IPS DF 19.7 (cell line): ENCODE measurements at regions not wholly inside any gene's neighbourhood (a gene's known extent, or its start where the extent isn't known, plus 50 kb on each side); places are given as distances from the start of the nearest gene placed in this dataset.
"Not testable (repeated sequence)": the region's sequence is repeated elsewhere in the genome, so short reads cannot be mapped to it uniquely, and the experiment has no call there.

Experiments used
- DNase-seq: peaks from one replicate; pipeline ENCODE4 v3.0.0-alpha.2; 2013; ENCODE audit warnings: low read depth, low spot score

DNA sequence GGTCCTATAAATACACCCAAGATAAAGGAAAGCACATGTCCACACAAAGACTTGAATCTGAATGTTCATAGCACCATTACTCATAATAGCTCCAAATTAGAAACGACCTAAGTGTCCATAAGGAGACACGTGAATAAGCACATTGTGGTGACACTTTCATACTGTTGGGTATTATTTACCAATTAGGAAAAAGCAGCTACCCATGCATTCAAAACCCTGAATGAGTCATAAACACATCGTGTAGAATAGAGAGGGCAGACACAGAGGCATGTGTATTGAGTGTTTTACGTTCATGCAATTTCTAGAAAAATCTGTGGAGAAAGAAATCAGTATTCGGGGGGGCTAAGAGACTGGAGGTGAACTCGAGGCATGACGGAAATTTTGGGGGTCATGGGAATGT lies 396.7 kb downstream of the THBS2 start:
- DNase-seq = no peak

DNA sequence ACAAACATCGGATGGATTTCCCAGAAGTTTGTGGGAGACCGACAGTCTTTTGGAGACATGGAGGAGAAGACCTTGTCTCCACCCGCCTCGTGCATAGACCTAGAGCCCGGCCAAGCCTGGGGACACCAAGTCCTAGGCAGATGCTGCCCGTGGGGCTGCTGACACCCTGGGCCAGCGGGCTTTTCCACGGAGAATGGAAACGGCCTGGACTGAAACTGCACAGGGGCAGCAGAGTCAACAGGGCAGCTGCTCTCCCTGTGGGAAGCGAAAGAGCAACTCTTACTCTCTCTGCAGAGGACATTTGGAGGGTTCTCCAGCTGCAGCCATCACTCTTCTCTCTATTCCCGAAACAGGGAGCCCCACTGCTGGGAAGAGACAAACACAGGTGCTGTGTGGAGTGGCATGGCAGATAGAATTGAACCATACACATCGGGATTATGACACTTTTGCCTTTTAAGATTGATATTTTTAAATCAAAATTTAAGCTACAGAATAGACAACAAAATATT lies 401.2 kb downstream of the THBS2 start:
- no peak for DNase-seq

DNA sequence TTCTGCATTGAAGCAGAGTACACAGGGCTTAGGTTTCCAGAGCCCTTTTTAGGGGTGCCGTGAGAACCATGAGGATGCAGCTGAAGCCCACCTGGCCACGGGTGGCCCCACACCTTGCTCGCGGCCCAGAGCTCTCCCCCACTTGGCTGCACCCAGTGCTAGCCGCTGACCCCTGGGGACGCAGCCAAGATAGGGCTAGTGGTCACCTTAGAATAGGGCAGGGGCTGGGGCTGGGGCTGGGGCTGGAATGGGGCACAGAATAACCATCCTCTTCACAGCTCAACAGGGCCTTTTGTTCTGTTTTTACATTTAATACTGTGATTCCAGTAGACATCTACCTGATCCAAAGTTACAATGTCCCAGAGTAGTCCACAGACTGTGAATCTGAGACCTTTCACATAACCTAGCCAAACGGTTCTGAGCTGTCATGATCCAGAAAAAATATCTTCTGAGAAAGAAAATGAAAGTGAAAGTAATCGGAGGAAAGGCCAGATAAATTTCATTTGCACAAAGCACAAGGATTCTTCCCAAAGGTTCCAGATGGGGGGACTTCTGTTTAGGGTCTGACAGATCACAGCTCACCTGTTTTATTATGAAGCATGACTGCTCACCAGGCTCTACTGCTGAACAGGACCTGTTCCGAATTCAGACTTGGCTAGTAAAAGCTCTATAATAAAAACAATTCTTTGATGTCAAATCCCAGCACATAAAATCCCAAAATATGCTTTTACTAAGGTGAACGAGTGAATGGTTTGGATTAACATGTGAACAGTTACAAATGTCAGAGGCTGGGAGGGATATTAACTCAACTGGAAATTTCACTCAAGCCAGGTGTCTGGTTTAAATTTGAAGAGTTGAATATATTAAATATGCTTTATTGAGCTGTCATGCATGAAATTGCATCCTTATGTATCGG lies 401.9 kb downstream of the THBS2 start:
- no peak for DNase-seq

DNA sequence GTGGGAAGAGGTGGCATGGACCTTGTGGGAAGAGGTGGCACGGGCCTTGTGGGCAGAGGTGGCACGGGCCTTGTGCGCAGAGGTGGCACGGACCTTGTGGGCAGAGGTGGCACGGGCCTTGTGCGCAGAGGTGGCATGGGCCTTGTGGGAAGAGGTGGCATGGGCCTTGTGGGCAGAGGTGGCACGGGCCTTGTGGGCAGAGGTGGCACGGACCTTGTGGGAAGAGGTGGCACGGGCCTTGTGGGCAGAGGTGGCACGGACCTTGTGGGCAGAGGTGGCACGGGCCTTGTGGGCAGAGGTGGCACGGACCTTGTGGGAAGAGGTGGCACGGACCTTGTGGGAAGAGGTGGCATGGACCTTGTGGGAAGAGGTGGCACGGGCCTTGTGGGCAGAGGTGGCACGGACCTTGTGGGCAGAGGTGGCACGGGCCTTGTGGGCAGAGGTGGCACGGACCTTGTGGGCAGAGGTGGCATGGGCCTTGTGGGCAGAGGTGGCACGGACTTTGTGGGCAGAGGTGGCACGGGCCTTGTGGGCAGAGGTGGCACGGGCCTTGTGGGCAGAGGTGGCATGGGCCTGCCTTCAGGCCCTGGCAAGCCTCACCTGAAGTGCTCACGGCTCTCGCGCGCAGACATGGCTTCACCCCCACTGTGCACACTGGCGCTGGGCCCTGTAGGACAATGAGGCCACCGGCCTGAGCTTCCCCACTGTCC lies 403.5 kb downstream of the THBS2 start:
- not testable (repeated sequence) for DNase-seq

DNA sequence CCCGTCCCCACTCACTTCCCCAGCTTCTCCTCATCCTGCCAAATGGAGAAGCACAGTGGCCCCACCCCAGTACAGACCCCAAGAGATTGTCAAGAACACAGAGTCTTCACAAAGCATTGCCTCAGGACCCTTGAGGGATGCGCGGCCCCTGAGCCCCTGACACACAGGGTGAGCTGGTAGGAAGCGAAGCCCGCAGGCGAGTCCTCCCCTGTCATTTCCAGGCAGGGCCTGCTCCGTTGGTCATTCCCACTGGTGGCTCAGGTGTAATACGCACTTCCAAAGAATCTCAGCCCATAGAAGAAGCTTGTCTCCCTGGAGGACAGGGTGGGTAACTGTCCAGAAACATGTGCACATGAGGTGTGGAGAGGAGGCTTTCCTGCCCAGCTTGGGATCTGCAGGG lies 404.2 kb downstream of the THBS2 start:
- no peak for DNase-seq

DNA sequence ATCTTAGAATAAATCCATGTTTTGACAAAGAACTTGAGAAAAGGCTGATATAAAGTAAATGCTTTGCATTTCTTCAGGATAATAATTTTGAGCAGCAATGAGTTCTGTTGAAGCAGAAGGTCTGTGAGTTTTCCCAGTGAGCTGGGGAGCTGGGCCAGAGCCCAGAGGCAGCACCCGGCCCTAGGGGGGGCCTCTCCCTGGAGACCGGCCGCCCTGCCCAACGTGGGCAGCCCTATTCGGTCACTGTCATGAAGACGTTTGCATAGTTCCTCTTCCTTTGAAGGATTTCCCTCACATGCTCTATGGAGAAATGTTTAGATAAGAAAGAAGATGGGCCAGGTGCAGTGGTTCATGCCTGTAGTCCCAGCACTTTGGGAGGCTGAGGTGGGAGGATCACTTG lies 404.8 kb downstream of the THBS2 start:
- no peak for DNase-seq

DNA sequence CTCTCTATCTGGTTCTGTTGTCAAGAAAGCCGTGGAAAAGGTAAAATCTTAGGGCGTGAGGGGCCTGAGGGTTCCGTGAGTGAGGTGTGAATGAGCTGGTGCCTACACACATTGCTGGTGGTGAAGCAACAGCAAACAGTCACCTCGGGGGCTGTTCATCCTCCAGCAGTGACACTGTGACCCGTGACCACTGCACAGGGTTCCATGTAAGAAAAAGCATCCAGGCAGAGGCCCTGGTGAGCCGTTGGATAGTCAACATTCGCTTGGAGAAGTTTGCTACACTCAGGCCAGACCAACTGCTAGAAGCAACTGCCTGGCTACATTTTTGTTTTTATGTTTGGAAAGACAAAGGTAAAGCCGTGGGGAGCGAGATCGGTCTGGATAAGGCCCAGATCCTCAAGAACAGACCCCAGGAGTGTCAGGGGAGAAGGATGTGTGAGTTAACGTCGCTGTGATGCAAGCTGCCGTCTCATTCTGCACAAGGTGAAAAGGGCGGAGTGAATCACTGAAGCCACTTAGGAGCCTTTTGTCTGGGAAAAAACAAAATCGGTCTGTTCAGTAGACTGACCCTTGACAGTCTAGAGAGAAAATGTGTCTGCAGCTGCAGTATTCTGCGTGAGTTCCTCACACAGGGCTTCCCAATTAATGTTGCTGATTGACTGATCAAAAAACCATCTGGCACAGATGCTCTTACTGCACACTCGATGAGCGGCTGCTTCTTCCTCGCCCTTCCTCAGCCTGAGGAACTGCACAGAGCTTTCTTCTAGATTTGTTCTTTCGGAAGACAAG lies 404.0 kb downstream of the SMOC2 start:
- DNase-seq = no peak

DNA sequence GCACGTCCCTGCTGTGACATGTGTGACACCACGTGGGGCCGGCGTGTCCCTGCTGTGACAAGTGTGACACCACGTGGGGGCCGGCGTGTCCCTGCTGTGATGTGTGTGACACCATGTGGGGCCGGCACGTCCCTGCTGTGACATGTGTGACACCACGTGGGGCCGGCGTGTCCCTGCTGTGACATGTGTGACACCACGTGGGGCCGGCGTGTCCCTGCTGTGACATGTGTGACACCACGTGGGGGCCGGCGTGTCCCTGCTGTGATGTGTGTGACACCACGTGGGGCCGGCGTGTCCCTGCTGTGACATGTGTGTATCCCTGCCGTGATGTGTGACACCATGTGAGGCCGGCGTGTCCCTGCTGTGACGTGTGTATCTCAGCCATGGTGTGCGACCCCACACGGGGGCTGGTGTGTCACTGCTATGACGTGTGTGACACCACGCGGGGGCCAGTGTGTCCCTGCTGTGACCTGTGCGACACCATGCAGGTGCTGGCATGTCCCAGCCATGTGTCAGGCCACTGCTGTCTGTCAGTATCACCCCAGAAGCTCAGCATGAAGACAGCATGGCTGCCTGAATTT lies 401.7 kb downstream of the SMOC2 start:
- not testable (repeated sequence) for DNase-seq

DNA sequence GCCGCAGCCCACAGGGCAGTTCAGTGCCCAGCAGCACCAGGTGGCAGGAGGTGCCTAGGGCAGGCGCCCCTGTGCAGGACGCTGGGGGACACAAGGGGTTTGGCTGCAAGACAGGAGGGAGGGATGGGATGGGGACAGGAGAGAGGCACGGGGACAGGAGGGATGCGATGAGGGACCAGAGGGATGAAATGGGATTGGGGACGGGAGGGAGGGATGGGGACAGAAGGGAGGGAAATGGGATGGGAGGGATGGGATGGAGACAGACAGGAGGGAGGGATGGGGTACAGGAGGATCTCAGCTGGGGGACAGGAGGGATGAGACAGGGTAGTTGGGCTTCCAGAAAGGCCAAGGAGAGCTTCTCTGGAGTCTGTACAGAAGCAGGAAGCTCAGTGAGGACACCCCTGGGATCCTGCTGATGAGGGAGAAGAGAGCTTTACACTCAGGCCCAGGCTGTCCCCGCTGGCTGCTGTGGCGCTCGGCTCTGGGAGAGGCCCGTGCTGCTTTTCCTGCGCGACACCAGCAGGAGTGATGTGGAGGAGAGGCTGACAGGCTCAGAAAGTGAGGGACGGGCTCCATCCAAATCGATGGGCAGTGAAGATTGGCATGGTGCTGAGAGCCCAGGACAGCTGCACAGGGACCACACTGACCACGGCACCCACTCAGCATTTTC lies 400.8 kb downstream of the SMOC2 start:
- DNase-seq = no peak

DNA sequence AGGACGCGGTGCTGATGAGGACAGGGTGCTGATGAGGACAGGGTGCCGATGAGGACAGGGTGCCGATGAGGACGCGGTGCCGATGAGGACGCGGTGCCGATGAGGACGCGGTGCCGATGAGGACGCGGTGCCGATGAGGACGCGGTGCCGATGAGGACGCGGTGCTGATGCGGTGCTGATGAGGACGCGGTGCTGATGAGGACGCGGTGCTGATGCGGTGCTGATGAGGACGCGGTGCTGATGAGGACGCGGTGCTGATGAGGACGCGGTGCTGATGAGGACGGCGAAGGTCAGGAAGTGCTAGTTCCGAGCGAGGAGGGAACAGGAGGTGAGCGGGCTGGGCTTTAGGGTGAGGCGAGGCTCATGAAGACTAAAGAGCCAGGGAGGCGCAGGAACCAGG lies 399.9 kb downstream of the SMOC2 start:
- DNase-seq = not testable (repeated sequence)

DNA sequence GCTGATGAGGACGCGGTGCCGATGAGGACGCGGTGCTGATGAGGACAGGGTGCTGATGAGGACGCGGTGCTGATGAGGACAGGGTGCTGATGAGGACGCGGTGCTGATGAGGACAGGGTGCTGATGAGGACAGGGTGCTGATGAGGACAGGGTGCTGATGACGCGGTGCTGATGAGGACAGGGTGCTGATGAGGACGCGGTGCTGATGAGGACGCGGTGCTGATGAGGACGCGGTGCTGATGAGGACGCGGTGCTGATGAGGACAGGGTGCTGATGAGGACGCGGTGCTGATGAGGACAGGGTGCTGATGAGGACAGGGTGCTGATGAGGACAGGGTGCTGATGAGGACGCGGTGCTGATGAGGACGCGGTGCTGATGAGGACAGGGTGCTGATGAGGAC lies 399.3 kb downstream of the SMOC2 start:
- DNase-seq = not testable (repeated sequence)

DNA sequence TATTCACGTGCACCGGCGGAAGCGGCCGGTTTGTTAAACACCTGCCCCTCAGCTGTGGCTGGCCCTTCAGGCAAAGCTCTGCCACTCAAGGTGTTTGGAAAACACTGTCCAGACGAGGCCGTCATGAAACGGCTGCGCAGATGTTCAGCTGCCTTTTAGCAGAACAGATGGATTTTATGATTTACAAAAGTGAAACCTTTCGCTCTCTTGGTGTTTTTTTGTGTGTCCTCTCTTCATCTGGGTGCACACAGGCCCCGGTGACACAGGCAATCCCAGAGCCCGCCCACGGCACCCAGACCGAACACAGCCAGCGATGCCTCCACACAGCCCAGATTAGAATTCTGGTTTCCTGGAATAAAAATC lies 397.0 kb downstream of the SMOC2 start:
- DNase-seq = no peak

DNA sequence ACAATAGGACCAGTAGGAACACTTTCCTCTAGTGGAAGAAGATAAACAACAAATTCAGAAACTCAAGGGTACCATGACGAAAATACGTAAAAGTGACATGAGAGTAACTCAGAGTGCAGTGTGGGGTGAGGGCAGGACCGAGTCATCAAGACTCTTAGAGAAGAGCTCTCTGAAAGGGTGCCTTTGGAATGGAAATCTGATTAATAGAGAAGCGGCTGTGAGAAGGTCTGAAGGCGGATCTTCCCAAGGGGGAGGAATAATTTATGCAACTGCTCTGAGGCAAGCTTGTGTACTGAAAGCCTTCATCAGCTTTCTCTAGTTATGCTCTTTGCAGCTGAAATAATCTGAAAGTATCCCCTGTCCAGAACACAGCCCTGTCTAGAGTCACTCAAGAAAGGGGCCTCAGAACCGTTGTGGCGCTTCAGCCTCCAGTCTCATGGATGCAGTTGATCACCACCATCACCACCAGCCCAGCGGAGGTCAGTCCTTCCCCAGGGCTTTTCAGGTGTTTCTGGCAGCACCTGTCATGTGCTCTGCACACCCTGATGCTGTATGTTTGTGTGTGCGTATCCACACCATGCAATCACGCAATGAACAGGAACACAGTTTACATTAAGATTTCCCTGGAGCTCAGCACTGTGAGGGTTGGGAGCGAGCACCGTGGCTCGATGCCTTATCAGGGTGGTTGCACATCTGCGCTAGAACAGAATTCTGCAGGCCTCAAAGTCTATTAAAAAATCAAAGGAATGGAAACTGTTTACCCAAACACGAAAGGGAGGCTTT lies 396.5 kb downstream of the SMOC2 start:
- DNase-seq = no peak

DNA sequence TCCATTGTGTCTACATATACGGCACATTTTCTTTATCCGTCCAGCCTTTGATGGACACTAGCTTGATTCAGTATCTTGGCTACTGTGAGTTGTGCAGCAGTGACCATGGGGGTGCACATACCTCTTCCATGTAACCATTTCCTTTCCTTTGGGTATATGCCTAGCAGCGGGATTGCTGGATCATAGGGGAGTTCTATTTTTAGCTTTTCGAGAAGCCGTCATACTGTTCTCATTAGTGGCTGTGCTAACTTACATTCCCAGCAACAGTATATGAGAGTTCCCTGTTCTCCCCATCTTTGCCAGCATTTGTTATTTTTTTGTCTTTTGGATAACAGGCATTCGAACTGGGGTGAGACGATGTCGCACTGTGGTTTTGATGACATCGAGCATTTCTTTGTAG lies 395.0 kb downstream of the SMOC2 start:
- no peak for DNase-seq

DNA sequence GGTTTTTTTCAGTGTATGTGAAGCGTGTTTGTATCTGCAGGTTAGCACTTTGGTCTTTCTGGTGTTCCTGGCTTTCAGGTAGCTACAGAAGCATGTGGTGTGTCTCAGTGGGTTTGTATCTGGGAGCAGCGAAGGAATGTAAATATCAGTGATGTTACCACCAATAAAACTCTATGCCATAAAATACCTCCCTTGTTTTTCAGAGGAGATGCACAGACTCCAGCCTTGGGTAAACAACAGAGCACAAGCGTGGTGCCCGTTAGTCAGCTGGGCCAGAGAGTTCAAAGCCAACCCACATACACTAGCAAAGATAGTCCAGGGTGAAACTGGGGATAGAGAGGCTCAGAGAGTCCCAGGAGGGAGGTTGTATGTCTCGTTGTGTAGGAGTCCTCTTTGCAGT lies 393.8 kb downstream of the SMOC2 start:
- no peak for DNase-seq

DNA sequence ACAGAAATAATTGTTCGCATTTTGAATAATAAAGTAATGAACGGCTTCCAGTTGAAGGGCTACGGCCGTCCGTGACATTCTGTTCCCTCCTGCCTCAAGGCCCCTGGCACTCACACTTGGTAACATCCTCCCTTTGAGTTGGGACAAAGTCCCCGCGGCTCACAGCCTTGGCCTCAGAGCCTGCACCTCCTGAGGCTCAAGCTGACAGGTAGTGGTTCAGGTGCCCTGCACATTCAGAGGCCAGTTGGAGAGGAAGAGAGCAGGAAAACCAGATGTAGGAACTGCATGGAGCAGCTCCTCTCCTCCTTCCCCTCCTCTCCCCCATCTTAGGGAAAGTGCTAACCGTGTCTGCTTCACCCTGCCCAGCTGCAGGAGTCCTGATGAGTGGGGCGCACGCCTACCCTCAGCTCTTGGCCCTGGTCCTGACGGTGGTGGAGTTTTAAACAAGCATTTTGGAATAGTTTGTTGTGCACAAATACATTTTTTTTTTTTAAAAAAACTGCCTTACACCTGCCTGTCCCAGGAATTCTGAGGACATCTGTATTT lies 393.1 kb downstream of the SMOC2 start:
- DNase-seq = no peak

DNA sequence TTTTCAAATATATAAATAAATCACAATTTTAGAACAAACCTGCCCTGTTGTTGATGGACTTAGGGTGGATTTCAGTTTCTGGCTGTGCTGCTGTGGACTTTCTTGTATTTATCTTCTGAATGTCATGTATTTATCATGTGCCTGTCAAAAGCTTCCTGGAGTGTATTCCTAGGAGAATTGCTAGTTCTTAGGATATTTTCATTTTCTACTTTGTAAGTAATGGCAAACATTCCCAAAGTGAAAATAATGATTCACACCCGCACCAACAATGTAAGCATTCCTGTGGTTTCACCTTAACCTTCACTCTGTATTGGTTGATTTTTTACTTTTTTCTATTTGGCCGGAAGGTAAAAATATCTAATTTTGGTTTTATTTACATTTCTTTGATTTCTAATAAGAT lies 387.8 kb downstream of the SMOC2 start:
- no peak for DNase-seq

DNA sequence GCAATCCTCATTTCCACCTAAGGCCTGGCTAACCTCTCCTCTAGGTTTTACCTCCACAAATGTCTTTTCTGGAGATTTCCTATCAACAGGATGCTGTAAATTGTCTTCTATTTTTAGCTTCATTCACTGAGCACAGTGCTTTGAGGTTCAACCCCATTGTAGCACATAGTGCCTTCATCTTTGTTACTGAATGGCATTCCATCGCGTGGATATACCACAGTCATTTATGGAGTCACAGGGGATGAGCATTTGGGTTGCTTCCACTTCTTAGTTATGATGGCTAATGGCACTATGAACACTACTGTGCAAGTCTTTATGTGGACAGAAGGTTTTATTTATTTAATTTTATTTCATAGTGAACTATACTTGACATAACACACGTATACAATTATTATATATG lies 387.1 kb downstream of the SMOC2 start:
- no peak for DNase-seq

DNA sequence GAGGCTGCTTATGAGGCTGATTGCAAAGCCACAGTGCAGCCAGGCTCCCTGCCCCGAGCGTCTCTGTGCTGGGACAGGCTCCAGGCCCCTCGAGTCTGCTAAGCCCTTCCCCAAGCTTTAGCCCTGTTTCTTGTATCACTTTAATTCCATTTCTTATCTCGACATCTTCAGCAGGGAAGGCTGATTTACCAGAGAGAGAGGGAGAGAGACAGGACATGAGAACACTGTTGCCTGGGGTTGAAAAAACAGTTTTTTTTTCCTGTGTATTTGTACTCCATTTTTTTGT lies 386.5 kb downstream of the SMOC2 start:
- no peak for DNase-seq
